ENCODE measurements at regions not wholly inside any gene's neighbourhood (a gene's known extent, or its start where the extent isn't known, plus 50 kb on each side); places are given as distances from the start of the nearest gene placed in this dataset.

DNA sequence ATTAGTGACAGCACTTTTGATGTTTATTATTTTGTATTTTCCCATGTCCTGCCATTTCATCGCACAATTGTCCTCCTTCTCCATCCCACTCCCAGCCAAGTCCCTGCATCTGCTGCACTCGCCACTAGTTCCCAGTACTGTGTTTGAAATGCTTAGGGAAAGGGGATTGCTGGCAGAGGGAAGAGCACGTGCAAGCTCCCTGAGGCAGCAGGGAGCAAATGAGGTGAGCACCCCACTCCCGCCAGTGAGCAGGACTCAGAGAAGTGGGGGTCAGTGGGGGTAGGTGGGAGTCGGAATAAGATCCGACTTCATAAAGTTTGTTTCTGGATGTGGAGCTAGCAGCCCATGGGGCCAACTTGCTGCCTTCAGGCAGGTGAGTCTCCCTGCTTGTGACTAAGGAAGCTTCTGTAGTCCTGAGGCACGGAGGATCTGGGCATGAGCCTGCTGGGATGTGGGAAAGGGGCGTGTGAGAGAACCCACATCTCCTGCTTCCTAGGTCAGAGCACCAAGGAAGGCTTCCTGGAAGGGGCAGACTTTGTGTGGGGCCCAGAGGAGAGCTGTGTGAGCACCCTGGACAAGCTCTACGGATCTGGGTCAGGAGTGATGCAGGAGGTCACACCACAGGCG, 99.7 kb upstream of the TLE3 start:
- no peaks in the 10 kb centered on the region for H3K27me3 ChIP-seq
- intact Hi-C loops (cut with DNase I): loop anchor here (5.0 kb wide), 1 partner anchor 95 kb away; no protein-coding TSS in a partner anchor
- no peaks in the 10 kb centered on the region for H3K9me3 ChIP-seq
- no peaks in the 10 kb centered on the region for H3K36me3 ChIP-seq
- TF ChIP-seq POLR2AphosphoS5 (IDR thresholded peaks at IDR 0.05): no peak
- TF ChIP-seq EP300 (IDR thresholded peaks at IDR 0.05): no peak
- TF ChIP-seq, protein P1, sequence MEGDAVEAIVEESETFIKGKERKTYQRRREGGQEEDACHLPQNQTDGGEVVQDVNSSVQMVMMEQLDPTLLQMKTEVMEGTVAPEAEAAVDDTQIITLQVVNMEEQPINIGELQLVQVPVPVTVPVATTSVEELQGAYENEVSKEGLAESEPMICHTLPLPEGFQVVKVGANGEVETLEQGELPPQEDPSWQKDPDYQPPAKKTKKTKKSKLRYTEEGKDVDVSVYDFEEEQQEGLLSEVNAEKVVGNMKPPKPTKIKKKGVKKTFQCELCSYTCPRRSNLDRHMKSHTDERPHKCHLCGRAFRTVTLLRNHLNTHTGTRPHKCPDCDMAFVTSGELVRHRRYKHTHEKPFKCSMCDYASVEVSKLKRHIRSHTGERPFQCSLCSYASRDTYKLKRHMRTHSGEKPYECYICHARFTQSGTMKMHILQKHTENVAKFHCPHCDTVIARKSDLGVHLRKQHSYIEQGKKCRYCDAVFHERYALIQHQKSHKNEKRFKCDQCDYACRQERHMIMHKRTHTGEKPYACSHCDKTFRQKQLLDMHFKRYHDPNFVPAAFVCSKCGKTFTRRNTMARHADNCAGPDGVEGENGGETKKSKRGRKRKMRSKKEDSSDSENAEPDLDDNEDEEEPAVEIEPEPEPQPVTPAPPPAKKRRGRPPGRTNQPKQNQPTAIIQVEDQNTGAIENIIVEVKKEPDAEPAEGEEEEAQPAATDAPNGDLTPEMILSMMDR (IDR thresholded peaks at IDR 0.05): no peak
- no peak for TF ChIP-seq POLR2A (IDR thresholded peaks at IDR 0.05; ENCODE audit: low read depth)
- 93% methylated on average over 9 of the region's 10 CpGs for WGBS
- no peak for DNase-seq (ENCODE audit: extremely low spot score)
- peaks cover 14 to 47% (median 43%) of the 10 kb centered on the region in 4 donors for H3K4me1 ChIP-seq
- no peak overlapping the region for H3K4me3 ChIP-seq
- H3K27ac ChIP-seq (replicated peaks in 1 of 4): no peak overlapping the region

DNA sequence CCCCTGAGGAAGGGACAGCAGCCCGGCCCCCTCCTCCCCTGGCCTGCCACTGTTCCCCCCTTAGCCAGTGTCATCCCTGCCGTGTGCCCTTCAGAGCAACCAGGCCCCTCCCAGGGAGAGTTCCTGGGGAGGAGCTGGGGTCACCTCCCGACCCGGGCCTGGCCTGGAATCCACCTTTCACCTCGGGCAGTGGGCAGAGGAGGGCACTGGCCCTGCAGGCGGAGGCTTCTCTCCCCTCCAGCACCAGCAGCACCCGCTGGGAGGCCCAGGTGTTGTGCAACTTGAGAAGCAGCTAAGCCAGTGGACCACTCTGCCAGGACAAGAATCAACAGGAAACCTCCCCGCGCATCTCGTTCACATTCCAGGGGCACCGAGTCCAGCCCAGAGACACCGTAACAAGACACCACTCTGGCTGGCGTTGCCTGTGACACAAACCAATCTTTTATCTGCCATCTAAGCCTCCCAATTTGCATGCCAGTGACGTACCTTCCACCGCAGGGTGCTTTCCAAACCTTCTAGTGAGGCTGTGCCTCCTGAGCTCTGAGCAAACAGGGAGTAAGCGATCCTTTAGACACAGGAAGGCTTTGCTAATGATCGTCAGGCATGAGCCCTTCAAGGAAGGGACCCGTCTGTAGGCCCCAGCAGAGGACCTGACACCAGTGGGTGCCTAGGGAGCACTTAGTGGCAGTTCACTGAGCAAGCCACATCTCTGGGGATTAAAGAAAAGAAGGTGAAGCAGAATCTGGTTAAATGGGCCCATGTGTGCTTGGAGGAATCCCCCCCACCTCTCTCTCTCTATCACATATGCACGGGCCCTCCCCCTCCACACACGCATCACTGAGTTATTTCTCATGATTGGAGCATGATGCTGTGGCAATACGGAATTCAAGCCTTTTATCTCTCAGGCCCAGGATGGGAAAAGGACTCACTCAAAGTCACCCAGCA, 98.9 kb upstream of the TLE3 start:
- peaks cover 0 to 7% (median 5%) of the 10 kb centered on the region in 4 donors for H3K9me3 ChIP-seq
- no peaks in the 10 kb centered on the region for H3K27me3 ChIP-seq
- H3K36me3 ChIP-seq: no peaks in the 10 kb centered on the region
- intact Hi-C loops (cut with DNase I): loop anchor here (5.0 kb wide), 1 partner anchor 94 kb away; no protein-coding TSS in a partner anchor
- no peak overlapping the region for H3K4me3 ChIP-seq
- WGBS: 88% methylated on average over 16 of the region's 21 CpGs
- no peak for TF ChIP-seq EP300 (IDR thresholded peaks at IDR 0.05)
- TF ChIP-seq, protein P1 (IDR thresholded peaks at IDR 0.05): no peak
- no peak for TF ChIP-seq POLR2A (IDR thresholded peaks at IDR 0.05; ENCODE audit: low read depth)
- TF ChIP-seq POLR2AphosphoS5 (IDR thresholded peaks at IDR 0.05): no peak
- peaks cover 14 to 47% (median 41%) of the 10 kb centered on the region in 4 donors for H3K4me1 ChIP-seq
- H3K27ac ChIP-seq (replicated peaks in 1 of 4): peak overlapping the region; percentile 55 to 73 (median 66)
- no peak for DNase-seq (ENCODE audit: extremely low spot score)

GRCh38 chr15:70195587-70196305, 98.0 kb upstream of the TLE3 start:
- peaks cover 14 to 41% (median 35%) of the 10 kb centered on the region in 4 donors for H3K4me1 ChIP-seq
- H3K27me3 ChIP-seq: no peaks in the 10 kb centered on the region
- peaks cover 0 to 14% (median 10%) of the 10 kb centered on the region in 4 donors for H3K9me3 ChIP-seq
- WGBS: 62% methylated on average over 5 of the region's 13 CpGs
- H3K4me3 ChIP-seq: no peak overlapping the region
- no peaks in the 10 kb centered on the region for H3K36me3 ChIP-seq
- DNase-seq (ENCODE audit: extremely low spot score): no peak
- intact Hi-C loops (cut with DNase I): loop anchor here (5.0 kb wide), 1 partner anchor 93 kb away; no protein-coding TSS in a partner anchor
- no peak for TF ChIP-seq EP300 (IDR thresholded peaks at IDR 0.05)
- TF ChIP-seq POLR2A (IDR thresholded peaks at IDR 0.05; ENCODE audit: low read depth): no peak
- TF ChIP-seq POLR2AphosphoS5 (IDR thresholded peaks at IDR 0.05): peak; percentile 44 to 71
- TF ChIP-seq, protein P1 (IDR thresholded peaks at IDR 0.05): no peak
- H3K27ac ChIP-seq (replicated peaks in 1 of 4): peak overlapping the region; percentile 55 to 73 (median 66)

GRCh38 chr15:70195171-70195570, 97.5 kb upstream of the TLE3 start:
- TF ChIP-seq POLR2AphosphoS5 (IDR thresholded peaks at IDR 0.05) (no peak), POLR2A (IDR thresholded peaks at IDR 0.05; ENCODE audit: low read depth) (no peak), EP300 (IDR thresholded peaks at IDR 0.05) (no peak)
- TF ChIP-seq, protein P1 (IDR thresholded peaks at IDR 0.05): no peak
- no peak for DNase-seq (ENCODE audit: extremely low spot score)
- 75% methylated on average over 7 of the region's 7 CpGs for WGBS
- H3K9me3 ChIP-seq: peaks cover 0 to 14% (median 10%) of the 10 kb centered on the region in 4 donors
- no peak overlapping the region for H3K4me3 ChIP-seq
- H3K4me1 ChIP-seq: peaks cover 14 to 36% (median 30%) of the 10 kb centered on the region in 4 donors
- peak overlapping the region; percentile 55 to 73 (median 66) for H3K27ac ChIP-seq (replicated peaks in 1 of 4)
- no peaks in the 10 kb centered on the region for H3K27me3 ChIP-seq
- intact Hi-C loops (cut with DNase I): loop anchor here (5.0 kb wide), 1 partner anchor 93 kb away; no protein-coding TSS in a partner anchor
- no peaks in the 10 kb centered on the region for H3K36me3 ChIP-seq
